HepG2 (cell line): ENCODE measurements at regions not wholly inside any gene's neighbourhood (a gene's known extent, or its start where the extent isn't known, plus 50 kb on each side); places are given as distances from the start of the nearest gene placed in this dataset.

Experiments
- ATAC-seq: fragments of 200-7000 bp; cut with Tn5 transposase; 3 replicates; pipeline ENCODE4 v1.9.1; 2020; ENCODE audit warnings: mild to moderate bottlenecking, moderate library complexity
- BruUV-seq: library from RNA; stranded (reverse); fragments of 400-500 nt; replicated peaks from 2 replicates; lab custom pipeline; 2021; lab: Mats Ljungman, UMichigan
- CTCF ChIA-PET: fragments of 300-600 bp; formaldehyde crosslinking; extraction: SDS; loops from one replicate; lab custom pipeline; 2021; ENCODE audit warnings: low total read pairs, inconsistent platforms, low intra/inter-chr PET ratio; lab: Yijun Ruan, JAX
- POLR2A ChIA-PET: fragments of 350-600 bp; sonication (Branson Sonifier 250); formaldehyde crosslinking; loops from one replicate; lab custom pipeline; 2020; ENCODE audit warnings: antibody characterized with exemption, inconsistent platforms; lab: Yijun Ruan, JAX
- DNase-seq: peaks from one replicate; pipeline ENCODE4 v3.0.0-alpha.2; 2015; ENCODE audit warnings: low spot score
- FAIRE-seq: peaks from 3 replicates; lab custom pipeline; 2011; peaks lifted over from hg19 to GRCh38; lab: Jason Lieb, UNC
- H2AFZ ChIP-seq: one replicate; pipeline ENCODE4 v1.6.1; 2011; ENCODE audit warnings: low read length, inconsistent platforms
- H3K27ac ChIP-seq: fragments of 300-600 bp; 3 replicates; pipeline ENCODE4 v1.8.0; 2011; ENCODE audit warnings: mixed run types, mild to moderate bottlenecking, mixed read lengths, low read length, inconsistent platforms; ENCODE audit not compliant: insufficient read depth; ENCODE audit errors: extremely low read length
- H3K27me3 ChIP-seq, 2 experiments: fragments of 200-600 bp in 1 of 2; 2 replicates in 1 of 2; 3 replicates in 1 of 2; pipeline versions ENCODE4 v1.6.0 to v1.8.0; 2011; ENCODE audit warnings: low read length in 2 of 2, mild to moderate bottlenecking in 2 of 2, moderate library complexity in 2 of 2, inconsistent platforms in 1 of 2; ENCODE audit not compliant: insufficient read depth in 2 of 2, control insufficient read depth in 1 of 2
- H3K36me3 ChIP-seq, 2 experiments: fragments of 200-600 bp in 1 of 2; replicated peaks in 1 of 2; 2 replicates in 1 of 2; 3 replicates in 1 of 2; pipeline versions ENCODE4 v1.5.1 to v1.8.0; 2011; ENCODE audit warnings: low read length in 2 of 2, inconsistent platforms in 1 of 2; ENCODE audit not compliant: insufficient read depth in 2 of 2, control insufficient read depth in 1 of 2
- H3K4me1 ChIP-seq: 2 replicates; pipeline ENCODE4 v1.5.1; 2012; ENCODE audit warnings: low read length, inconsistent platforms; ENCODE audit not compliant: insufficient read depth
- H3K4me2 ChIP-seq: 2 replicates; pipeline ENCODE4 v1.6.0; 2011; ENCODE audit warnings: low read depth, low read length, inconsistent platforms
- H3K4me3 ChIP-seq, 3 experiments: fragments of 200-600 bp in 1 of 3; sonication (generic), shearing (Covaris generic) in 1 of 3; replicated peaks in 1 of 3; 2 replicates each; pipeline ENCODE4 v1.5.1; 2011 to 2016; ENCODE audit warnings: low read length in 3 of 3, inconsistent platforms in 2 of 3, low read depth in 2 of 3, mild to moderate bottlenecking in 2 of 3, control low read depth in 1 of 3, mixed read lengths in 1 of 3; ENCODE audit not compliant: insufficient read depth in 1 of 3
- H3K79me2 ChIP-seq: one replicate; pipeline ENCODE4 v1.6.1; 2011; ENCODE audit warnings: low read length, inconsistent platforms; ENCODE audit not compliant: insufficient read depth
- H3K9ac ChIP-seq: 2 replicates; pipeline ENCODE4 v1.6.0; 2011; ENCODE audit warnings: mild to moderate bottlenecking, low read depth, low read length, inconsistent platforms; ENCODE audit not compliant: insufficient read depth
- H3K9me3 ChIP-seq: 2 replicates; pipeline ENCODE4 v1.5.1; 2012; ENCODE audit warnings: mild to moderate bottlenecking, low read length
- H4K20me1 ChIP-seq: 2 replicates; pipeline ENCODE4 v1.6.0; 2011; ENCODE audit warnings: inconsistent platforms, mild to moderate bottlenecking, low read length, moderate library complexity; ENCODE audit not compliant: insufficient read depth
- CBX5 ChIP-seq: sonication (generic); formaldehyde crosslinking; IDR thresholded peaks from 2 replicates; pipeline ENCODE4 v1.4.0; 2020; ENCODE audit warnings: missing genetic modification reagents, borderline replicate concordance
- DNMT1 ChIP-seq: sonication (generic); formaldehyde crosslinking; IDR thresholded peaks from 2 replicates; pipeline ENCODE4 v1.5.1; 2020; ENCODE audit warnings: mild to moderate bottlenecking, missing genetic modification reagents
- DR1 ChIP-seq: sonication (generic); formaldehyde crosslinking; IDR thresholded peaks from 2 replicates; pipeline ENCODE4 v1.8.0; 2021; ENCODE audit warnings: mild to moderate bottlenecking, missing genetic modification reagents, inconsistent platforms
- KAT7 ChIP-seq: IDR thresholded peaks from 2 replicates; pipeline ENCODE4 v1.6.1; 2018; ENCODE audit warnings: borderline replicate concordance, missing compliant biosample characterization
- MTA1 ChIP-seq: sonication (generic); formaldehyde crosslinking; IDR thresholded peaks from 2 replicates; pipeline ENCODE4 v1.4.0; 2020; ENCODE audit warnings: missing genetic modification reagents, mild to moderate bottlenecking, borderline replicate concordance
- RFXAP ChIP-seq: sonication (generic); formaldehyde crosslinking; IDR thresholded peaks from 2 replicates; pipeline ENCODE4 v1.4.0; 2020; ENCODE audit warnings: missing genetic modification reagents, borderline replicate concordance
- TFDP2 ChIP-seq: sonication (generic); formaldehyde crosslinking; IDR thresholded peaks from 2 replicates; pipeline ENCODE4 v1.4.0; 2020; ENCODE audit warnings: missing genetic modification reagents
- ZBTB14 ChIP-seq: sonication (generic); formaldehyde crosslinking; IDR thresholded peaks from 2 replicates; pipeline ENCODE4 v1.4.0; 2020; ENCODE audit warnings: missing genetic modification reagents
- ZBTB49 ChIP-seq: sonication (generic); formaldehyde crosslinking; IDR thresholded peaks from 2 replicates; pipeline ENCODE4 v1.4.0; 2020; ENCODE audit warnings: missing genetic modification reagents, borderline replicate concordance
- ZNF609 ChIP-seq: sonication (generic); formaldehyde crosslinking; IDR thresholded peaks from 2 replicates; pipeline ENCODE4 v1.4.0; 2020; ENCODE audit warnings: mild to moderate bottlenecking, missing genetic modification reagents, borderline replicate concordance
- ZNF616 ChIP-seq: sonication (generic); formaldehyde crosslinking; IDR thresholded peaks from 2 replicates; pipeline ENCODE4 v1.5.0; 2020; ENCODE audit warnings: low read depth, mild to moderate bottlenecking, missing genetic modification reagents
- ZNF792 ChIP-seq: IDR thresholded peaks from 2 replicates; pipeline ENCODE4 v1.6.1; 2016
- WGBS: methylation state at CpG from one replicate; pipeline ENCODE4 v1.1.6; 2017; ENCODE audit warnings: low lambda C conversion rate; 5-methylcytosine and 5-hydroxymethylcytosine counted together
- in situ Hi-C: cut with HindIII; loops from 2 replicates; pipeline ENCODE4 v1.10.0; 2017; ENCODE audit warnings: low pct_unique_long_range_greater_than_20kb; ENCODE audit not compliant: extremely low pct_ligation_motif_present
- intact Hi-C: fragments of 100-400 bp; cut with micrococcal nuclease; formaldehyde crosslinking; loops from one replicate; pipeline ENCODE4 v1.10.0; 2022; ENCODE audit not compliant: unreplicated experiment

DNA sequence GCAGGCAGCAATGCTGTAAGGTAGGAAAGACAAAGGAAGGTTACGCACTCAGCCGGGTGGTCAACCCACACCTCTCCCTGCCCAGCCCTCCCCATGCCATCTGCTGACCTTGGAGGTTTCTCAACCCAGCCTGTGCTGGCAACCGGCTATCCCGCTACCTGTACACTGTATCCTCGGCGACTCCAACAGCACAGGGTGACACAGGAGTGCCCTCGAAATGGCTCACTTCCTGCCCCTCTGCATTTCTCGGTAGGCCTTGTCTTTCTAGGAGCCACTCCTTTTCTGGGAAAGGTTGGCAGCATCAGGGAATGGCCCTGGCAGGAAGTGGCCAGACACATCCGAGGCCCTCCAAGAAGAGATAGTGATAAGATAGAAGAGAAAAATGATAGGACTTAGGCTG, 124.0 kb downstream of the PROX1 start:
- no peaks in the 10 kb centered on the region for H3K9me3 ChIP-seq
- in situ Hi-C loops: loop anchor here (25.0 kb wide), 1 partner anchor 99 kb away; no protein-coding TSS in a partner anchor
- BruUV-seq: no TSS peak
- FAIRE-seq: no peak
- no peak overlapping the region for H3K4me2 ChIP-seq
- TF ChIP-seq MTA1 (CRISPR knock-in tag): no peak
- no peak for TF ChIP-seq TFDP2 (CRISPR knock-in tag)
- TF ChIP-seq DNMT1 (CRISPR knock-in tag): no peak
- TF ChIP-seq ZNF609: no peak
- no peak for TF ChIP-seq CBX5
- no peak for TF ChIP-seq RFXAP
- TF ChIP-seq ZBTB14 (CRISPR knock-in tag): no peak
- TF ChIP-seq KAT7 (CRISPR knock-in tag): no peak
- TF ChIP-seq ZNF616 (CRISPR knock-in tag): no peak
- no peak for TF ChIP-seq ZBTB49 (CRISPR knock-in tag)
- no peak for TF ChIP-seq ZNF792 (CRISPR knock-in tag)
- no peak for TF ChIP-seq DR1 (CRISPR knock-in tag)
- no peak overlapping the region for H2AFZ ChIP-seq
- intact Hi-C loops: no loop called here
- no peaks in the 10 kb centered on the region for H4K20me1 ChIP-seq
- H3K27me3 ChIP-seq: no peaks in the 10 kb centered on the region
- ChIA-PET POLR2A (no interaction called here), CTCF (no interaction called here)
- H3K4me1 ChIP-seq: peaks cover 19% of the 10 kb centered on the region
- no peak overlapping the region for H3K9ac ChIP-seq
- no peak for DNase-seq
- no peaks in the 10 kb centered on the region for H3K79me2 ChIP-seq
- no peak for ATAC-seq
- no peaks in the 10 kb centered on the region for H3K36me3 ChIP-seq
- WGBS: 94% methylated on average over 9 of the region's 9 CpGs
- H3K4me3 ChIP-seq: no peak overlapping the region
- no peak overlapping the region for H3K27ac ChIP-seq
